Pancreas (tissue), 10 donors: ENCODE measurements at regions not wholly inside any gene's neighbourhood (a gene's known extent, or its start where the extent isn't known, plus 50 kb on each side); places are given as distances from the start of the nearest gene placed in this dataset.

Experiments used
- ATAC-seq, 4 donors: fragments of 200-7000 bp; cut with Tn5 transposase; one replicate each; pipeline versions ENCODE4 v1.8.0 to v1.9.1; 2020; ENCODE audit warnings: mild to moderate bottlenecking in 4 of 4, moderate library complexity in 4 of 4
- DNase-seq, 6 donors: peaks; one replicate each; pipeline ENCODE4 v3.0.0-alpha.2; 2020
- FAIRE-seq: peaks from 2 replicates; lab custom pipeline; 2012; peaks lifted over from hg19 to GRCh38; lab: Jason Lieb, UNC
- H3K27ac ChIP-seq, 4 donors: fragments of 200-600 bp; sonication (generic); 1 replicate in 3 of 4; 2 replicates in 1 of 4; pipeline versions ENCODE4 v1.5.0 to v1.8.0; 2020
- H3K27me3 ChIP-seq, 4 donors: fragments of 200-600 bp; one replicate each; pipeline ENCODE4 v1.8.0; 2021
- H3K36me3 ChIP-seq, 3 donors: fragments of 200-600 bp; sonication (generic) in 1 of 3; one replicate each; pipeline versions ENCODE4 v1.5.0 to v1.8.0; 2020 to 2021
- H3K4me1 ChIP-seq, 3 donors: fragments of 200-600 bp; one replicate each; pipeline ENCODE4 v1.8.0; 2021
- H3K4me3 ChIP-seq, 4 donors: fragments of 200-600 bp; sonication (generic) in 2 of 4; one replicate each; pipeline versions ENCODE4 v1.5.0 to v1.8.0; 2020 to 2021
- H3K9me3 ChIP-seq, 4 donors: fragments of 200-600 bp; one replicate each; pipeline ENCODE4 v1.8.0; 2021
- CTCF ChIP-seq, 4 donors: fragments of 200-600 bp; sonication (generic) in 3 of 4; IDR thresholded peaks; one replicate each; pipeline versions ENCODE4 v1.5.0 to v1.8.0; 2021; ENCODE audit warnings: antibody characterized with exemption in 4 of 4
- WGBS, 2 donors: extraction: QIAGEN DNeasy Blood & Tissue Kit; methylation state at CpG; one replicate each; pipeline ENCODE4 v1.1.7; 2013; 5-methylcytosine and 5-hydroxymethylcytosine counted together
- intact Hi-C, 3 donors: fragments of 100-400 bp; cut with DNase I; formaldehyde crosslinking; loops; one replicate each; pipeline versions ENCODE4 v1.11.1 to v1.14.2; 2022
- donor health status: healthy with polysubstance abuse.
- donor health status: DM: no; HTN: no; CAD: no; lungs with moderate emphysema.
- donor health status: DM: no; HTN: no; CAD: no.
- donor health status: control.
- donor health status: control.
- donor health status: Bipolar disorder and iron deficiency.
- donor health status: DM: yes; HTN: yes; CAD: no.
- donor health status: DM: no; HTN: no; CAD: no.
- donor health status: DM: no; HTN: no; CAD: no.
- donor health status: DM: yes; HTN: yes; CAD: no.

- WGBS, 2 donors, result 56 to 83% methylated on average over 4 of the region's 4 CpGs
- DNase-seq (no peak), ATAC-seq (no peak), FAIRE-seq (no peak)
- no peak overlapping the region for H3K4me3 ChIP-seq
- H3K27ac ChIP-seq, result no peak overlapping the region
- H3K36me3 ChIP-seq, result no peaks in the 10 kb centered on the region
- no peaks in the 10 kb centered on the region for H3K9me3 ChIP-seq
- no peaks in the 10 kb centered on the region for H3K27me3 ChIP-seq
- intact Hi-C loops, result no loop called here
- H3K4me1 ChIP-seq, result no peaks in the 10 kb centered on the region
- TF ChIP-seq CTCF (IDR thresholded peaks at IDR 0.05), result no peak
These were observed 1491.9 kb upstream of the CDH6 start for GRCh38 chr5:29701600-29701999.

- H3K27me3 ChIP-seq, result no peaks in the 10 kb centered on the region
- H3K9me3 ChIP-seq, result no peaks in the 10 kb centered on the region
- WGBS, 2 donors, result 50 to 60% methylated on average over 9 of the region's 9 CpGs
- H3K27ac ChIP-seq, result no peak overlapping the region
- FAIRE-seq (no peak), ATAC-seq (peak in 1 of 4 donors; percentile 29), DNase-seq (no peak)
- H3K36me3 ChIP-seq, result no peaks in the 10 kb centered on the region
- H3K4me1 ChIP-seq, result no peaks in the 10 kb centered on the region
- intact Hi-C loops, result no loop called here
- no peak for TF ChIP-seq CTCF (IDR thresholded peaks at IDR 0.05)
- no peak overlapping the region for H3K4me3 ChIP-seq
These were observed 1495.6 kb upstream of the CDH6 start for GRCh38 chr5:29697785-29698414.

GRCh38 chr5:29697278-29697677 lies 1496.2 kb upstream of the CDH6 start:
- Histone ChIP-seq H3K27me3 (no peaks in the 10 kb centered on the region), H3K36me3 (no peaks in the 10 kb centered on the region), H3K4me1 (no peaks in the 10 kb centered on the region), H3K4me3 (no peak overlapping the region), H3K9me3 (no peaks in the 10 kb centered on the region), H3K27ac (no peak overlapping the region)
- DNase-seq, result no peak
- ATAC-seq, result no peak
- no peak for FAIRE-seq
- no peak for TF ChIP-seq CTCF (IDR thresholded peaks at IDR 0.05)
- WGBS, 2 donors, result 40 to 57% methylated on average over 2 of the region's 2 CpGs
- intact Hi-C loops, result no loop called here

- no peaks in the 10 kb centered on the region for H3K9me3 ChIP-seq
- no peak overlapping the region for H3K27ac ChIP-seq
- H3K4me1 ChIP-seq, result no peaks in the 10 kb centered on the region
- ATAC-seq (no peak), DNase-seq (no peak), FAIRE-seq (no peak)
- TF ChIP-seq CTCF (IDR thresholded peaks at IDR 0.05), result no peak
- no peak overlapping the region for H3K4me3 ChIP-seq
- H3K36me3 ChIP-seq, result no peaks in the 10 kb centered on the region
- no peaks in the 10 kb centered on the region for H3K27me3 ChIP-seq
- intact Hi-C loops, result no loop called here
- 28 to 48% methylated on average over 3 of the region's 3 CpGs for WGBS, 2 donors
These were observed 1520.8 kb upstream of the CDH6 start for GRCh38 chr5:29672678-29673077.

GRCh38 chr5:29662876-29663275 lies 1530.6 kb upstream of the CDH6 start:
- 45 to 51% methylated on average over 2 of the region's 2 CpGs for WGBS, 2 donors
- Histone ChIP-seq H3K4me3 (no peak overlapping the region), H3K27me3 (no peaks in the 10 kb centered on the region), H3K36me3 (no peaks in the 10 kb centered on the region), H3K4me1 (no peaks in the 10 kb centered on the region), H3K9me3 (no peaks in the 10 kb centered on the region), H3K27ac (no peak overlapping the region)
- FAIRE-seq (no peak), ATAC-seq (no peak), DNase-seq (no peak)
- intact Hi-C loops, result no loop called here
- TF ChIP-seq CTCF (IDR thresholded peaks at IDR 0.05), result no peak
